Keratinocyte (primary cell): ENCODE measurements at regions not wholly inside any gene's neighbourhood (a gene's known extent, or its start where the extent isn't known, plus 50 kb on each side); places are given as distances from the start of the nearest gene placed in this dataset.

Experiments
- DNase-seq: peaks from one replicate; pipeline ENCODE4 v3.0.0-alpha.2; 2011; ENCODE audit warnings: low read depth, missing footprints, low spot score
- FAIRE-seq: peaks from 2 replicates; lab custom pipeline; 2011; peaks lifted over from hg19 to GRCh38; lab: Jason Lieb, UNC
- H2AFZ ChIP-seq: 2 replicates; pipeline ENCODE4 v1.6.0; 2012; ENCODE audit warnings: low read length, control low read depth, inconsistent platforms; ENCODE audit not compliant: control insufficient read depth
- H3K27ac ChIP-seq: 2 replicates; pipeline ENCODE4 v1.5.1; 2011; ENCODE audit warnings: low read length; ENCODE audit not compliant: control insufficient read depth, insufficient read depth
- H3K27me3 ChIP-seq: 3 replicates; pipeline ENCODE4 v1.6.0; 2011; ENCODE audit warnings: low read length; ENCODE audit not compliant: control insufficient read depth, insufficient read depth; ENCODE audit errors: extremely low read depth
- H3K36me3 ChIP-seq, 2 experiments: 2 replicates in 1 of 2; 3 replicates in 1 of 2; pipeline ENCODE4 v1.5.1; 2011; ENCODE audit warnings: low read length in 2 of 2, mild to moderate bottlenecking in 1 of 2; ENCODE audit not compliant: control insufficient read depth in 2 of 2, insufficient read depth in 2 of 2; ENCODE audit errors: extremely low read depth in 1 of 2
- H3K4me1 ChIP-seq: 3 replicates; pipeline ENCODE4 v1.5.1; 2011; ENCODE audit warnings: low read length; ENCODE audit not compliant: control insufficient read depth, insufficient read depth; ENCODE audit errors: extremely low read depth
- H3K4me2 ChIP-seq: 3 replicates; pipeline ENCODE4 v1.6.0; 2011; ENCODE audit warnings: low read depth, low read length; ENCODE audit not compliant: control insufficient read depth, insufficient read depth; ENCODE audit errors: extremely low read depth
- H3K4me3 ChIP-seq, 3 experiments: fragments of 200-600 bp in 1 of 3; sonication (generic) in 1 of 3; 2 replicates in 2 of 3; 3 replicates in 1 of 3; pipeline ENCODE4 v1.5.1; 2011 to 2016; ENCODE audit warnings: low read length in 3 of 3, mild to moderate bottlenecking in 3 of 3, control low read depth in 2 of 3, inconsistent platforms in 1 of 3, low read depth in 1 of 3, mixed read lengths in 1 of 3, mixed run types in 1 of 3, moderate library complexity in 1 of 3; ENCODE audit not compliant: control insufficient read depth in 2 of 3, insufficient read depth in 2 of 3; ENCODE audit errors: extremely low read depth in 1 of 3
- H3K79me2 ChIP-seq: 2 replicates; pipeline ENCODE4 v1.6.0; 2012; ENCODE audit warnings: low read length; ENCODE audit not compliant: control insufficient read depth, insufficient read depth
- H3K9ac ChIP-seq: 3 replicates; pipeline ENCODE4 v1.6.0; 2011; ENCODE audit warnings: low read length; ENCODE audit not compliant: control insufficient read depth, insufficient read depth; ENCODE audit errors: extremely low read depth
- H3K9me1 ChIP-seq: 3 replicates; pipeline ENCODE4 v1.6.0; 2011; ENCODE audit warnings: low read length; ENCODE audit not compliant: control insufficient read depth, insufficient read depth; ENCODE audit errors: extremely low read depth
- H3K9me3 ChIP-seq: 2 replicates; pipeline ENCODE4 v1.5.1; 2012; ENCODE audit warnings: low read depth, low read length; ENCODE audit not compliant: control insufficient read depth
- H4K20me1 ChIP-seq: 3 replicates; pipeline ENCODE4 v1.6.0; 2011; ENCODE audit warnings: low read length; ENCODE audit not compliant: control insufficient read depth, insufficient read depth; ENCODE audit errors: extremely low read depth
- EZH2 ChIP-seq: IDR thresholded peaks from one replicate; pipeline ENCODE4 v1.6.1; 2012; ENCODE audit warnings: inconsistent platforms, mild to moderate bottlenecking, low read length, moderate library complexity
- dilution Hi-C: fragments of 300-500 bp; cut with MboI; formaldehyde crosslinking; loops from one replicate; pipeline ENCODE4 v1.7.0; 2020; ENCODE audit warnings: low sequenced_read_pairs; ENCODE audit not compliant: extremely low pct_ligation_motif_present
- TF ChIP-seq, protein P1 (sequence below), 3 experiments: IDR thresholded peaks in 1 of 3; conservative IDR thresholded peaks in 1 of 3; optimal IDR thresholded peaks in 1 of 3; 2 replicates in 2 of 3; 3 replicates in 1 of 3; pipeline versions ENCODE3 to v1.5.1; 2011; ENCODE audit warnings: low read length in 3 of 3, mild to moderate bottlenecking in 3 of 3, moderate library complexity in 2 of 3, control low read depth in 1 of 3, inconsistent platforms in 1 of 3; ENCODE audit not compliant: insufficient read depth in 2 of 3; ENCODE audit errors: extremely low read depth in 1 of 3

DNA sequence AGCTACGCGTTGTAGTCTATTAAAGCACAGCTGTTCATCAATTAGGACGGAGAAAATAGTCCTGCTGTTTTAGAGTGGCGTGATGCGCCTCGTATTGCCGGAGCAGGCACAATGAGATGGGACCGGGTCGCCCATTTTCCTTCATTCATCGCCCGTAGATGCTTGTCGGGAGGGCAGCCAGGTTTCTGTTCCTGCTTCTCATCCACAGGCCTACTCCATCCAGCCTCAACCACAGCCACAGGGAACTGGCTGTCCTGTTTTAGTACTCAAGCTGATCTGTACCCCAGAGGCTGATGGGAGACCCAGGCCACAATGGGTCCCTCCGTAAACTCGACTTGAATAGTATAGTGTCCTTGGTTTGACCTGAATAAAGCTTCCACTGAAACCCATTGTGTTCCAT is 264.0 kb downstream of the VRK1 start:
- Histone ChIP-seq H3K79me2 (no peaks in the 10 kb centered on the region), H4K20me1 (no peaks in the 10 kb centered on the region), H3K36me3 (no peaks in the 10 kb centered on the region), H3K4me1 (peaks cover 4% of the 10 kb centered on the region), H3K9ac (no peak overlapping the region), H3K4me2 (no peak overlapping the region), H3K4me3 (no peak overlapping the region), H3K27ac (no peak overlapping the region), H3K9me3 (no peaks in the 10 kb centered on the region), H3K9me1 (no peaks in the 10 kb centered on the region), H2AFZ (no peak overlapping the region), H3K27me3 (peaks cover under 1% of the 10 kb centered on the region)
- DNase-seq (no peak), FAIRE-seq (no peak)
- TF ChIP-seq EZH2 = no peak
- TF ChIP-seq, protein P1, sequence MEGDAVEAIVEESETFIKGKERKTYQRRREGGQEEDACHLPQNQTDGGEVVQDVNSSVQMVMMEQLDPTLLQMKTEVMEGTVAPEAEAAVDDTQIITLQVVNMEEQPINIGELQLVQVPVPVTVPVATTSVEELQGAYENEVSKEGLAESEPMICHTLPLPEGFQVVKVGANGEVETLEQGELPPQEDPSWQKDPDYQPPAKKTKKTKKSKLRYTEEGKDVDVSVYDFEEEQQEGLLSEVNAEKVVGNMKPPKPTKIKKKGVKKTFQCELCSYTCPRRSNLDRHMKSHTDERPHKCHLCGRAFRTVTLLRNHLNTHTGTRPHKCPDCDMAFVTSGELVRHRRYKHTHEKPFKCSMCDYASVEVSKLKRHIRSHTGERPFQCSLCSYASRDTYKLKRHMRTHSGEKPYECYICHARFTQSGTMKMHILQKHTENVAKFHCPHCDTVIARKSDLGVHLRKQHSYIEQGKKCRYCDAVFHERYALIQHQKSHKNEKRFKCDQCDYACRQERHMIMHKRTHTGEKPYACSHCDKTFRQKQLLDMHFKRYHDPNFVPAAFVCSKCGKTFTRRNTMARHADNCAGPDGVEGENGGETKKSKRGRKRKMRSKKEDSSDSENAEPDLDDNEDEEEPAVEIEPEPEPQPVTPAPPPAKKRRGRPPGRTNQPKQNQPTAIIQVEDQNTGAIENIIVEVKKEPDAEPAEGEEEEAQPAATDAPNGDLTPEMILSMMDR (optimal IDR thresholded peaks at IDR 0.05 in 1 of 3, IDR thresholded peaks at IDR 0.05 in 1 of 3, conservative IDR thresholded peaks at IDR 0.05 in 1 of 3; ENCODE audit: extremely low read depth in 1 of 3, insufficient read depth in 2 of 3, low read length in 3 of 3) = no peak
- dilution Hi-C loops = no loop called here

DNA sequence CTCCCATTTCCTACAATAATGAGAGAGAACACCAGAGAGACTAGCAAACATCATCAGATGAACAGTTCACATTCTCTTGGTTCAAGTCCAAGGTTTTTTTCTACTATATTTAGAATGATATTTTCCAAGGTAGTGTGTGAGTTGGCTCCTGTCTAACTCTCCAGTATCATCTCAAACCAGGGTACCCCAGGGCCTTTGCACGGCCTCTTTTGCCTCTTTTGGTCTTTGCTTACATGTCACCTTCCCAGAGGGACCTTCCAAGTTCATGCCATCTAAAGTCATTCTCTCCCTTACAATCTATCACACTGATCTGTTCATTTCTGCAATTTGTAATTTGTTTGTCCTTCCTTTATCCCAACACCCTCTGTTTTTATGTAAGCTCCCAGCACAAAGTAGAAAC is 264.5 kb downstream of the VRK1 start:
- no peak overlapping the region for H3K4me2 ChIP-seq
- H3K9me3 ChIP-seq = no peaks in the 10 kb centered on the region
- no peak overlapping the region for H3K27ac ChIP-seq
- no peak overlapping the region for H3K4me3 ChIP-seq
- no peaks in the 10 kb centered on the region for H3K27me3 ChIP-seq
- TF ChIP-seq, protein P1 (optimal IDR thresholded peaks at IDR 0.05 in 1 of 3, IDR thresholded peaks at IDR 0.05 in 1 of 3, conservative IDR thresholded peaks at IDR 0.05 in 1 of 3; ENCODE audit: extremely low read depth in 1 of 3, insufficient read depth in 2 of 3, low read length in 3 of 3) = no peak
- TF ChIP-seq EZH2 = no peak
- peaks cover 4% of the 10 kb centered on the region for H3K4me1 ChIP-seq
- H3K9me1 ChIP-seq = no peaks in the 10 kb centered on the region
- H3K9ac ChIP-seq = no peak overlapping the region
- no peaks in the 10 kb centered on the region for H3K79me2 ChIP-seq
- H3K36me3 ChIP-seq = no peaks in the 10 kb centered on the region
- dilution Hi-C loops = no loop called here
- no peak for DNase-seq
- no peak overlapping the region for H2AFZ ChIP-seq
- no peaks in the 10 kb centered on the region for H4K20me1 ChIP-seq
- FAIRE-seq = no peak
